ENCODE measurements at regions not wholly inside any gene's neighbourhood (a gene's known extent, or its start where the extent isn't known, plus 50 kb on each side); places are given as distances from the start of the nearest gene placed in this dataset.

DNA sequence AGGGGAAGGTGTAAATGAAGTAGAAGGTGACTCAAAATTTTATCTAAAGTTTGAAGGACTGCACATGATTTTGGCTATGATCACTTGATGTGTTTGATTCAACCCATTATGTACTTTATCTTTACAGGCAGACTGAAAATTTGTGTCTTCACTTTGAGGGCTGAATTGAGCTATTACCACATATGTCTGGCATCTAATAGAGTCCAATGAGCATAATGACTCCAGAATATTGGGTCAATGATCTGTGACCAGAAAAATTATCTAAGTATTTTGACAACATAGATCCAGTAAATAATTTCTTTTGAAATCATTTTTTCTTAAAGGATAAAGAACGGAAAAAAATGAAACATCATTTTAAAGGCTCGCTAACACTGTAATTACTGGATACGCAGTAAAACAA lies 2810.0 kb downstream of the PCDH9 start:
- 81% methylated on average over 3 of the region's 3 CpGs for WGBS
- no peak for TF ChIP-seq EGR1 (IDR thresholded peaks at IDR 0.05; ENCODE audit: low read depth in 2 of 2)
- TF ChIP-seq FOXA1 (IDR thresholded peaks at IDR 0.05) = no peak
- TF ChIP-seq RXRA (IDR thresholded peaks at IDR 0.05) = no peak
- TF ChIP-seq HNF4A (conservative IDR thresholded peaks at IDR 0.05) = no peak
- TF ChIP-seq REST (IDR thresholded peaks at IDR 0.05) = no peak
- no peak for TF ChIP-seq TAF1 (conservative IDR thresholded peaks at IDR 0.05)
- no peak for TF ChIP-seq FOXA2 (IDR thresholded peaks at IDR 0.05)
- H3K9me3 ChIP-seq (ENCODE audit: control insufficient read depth in 4 of 4, low read length in 3 of 4) = no peaks in the 10 kb centered on the region
- H3K4me3 ChIP-seq (ENCODE audit: low read depth in 1 of 3, low read length in 3 of 3) = no peak overlapping the region
- no peaks in the 10 kb centered on the region for H3K4me1 ChIP-seq (ENCODE audit: control insufficient read depth in 4 of 4, insufficient read depth in 4 of 4, low read length in 3 of 4)
- no peak for DNase-seq (ENCODE audit: low spot score)
- no peak overlapping the region for H3K27ac ChIP-seq (ENCODE audit: low read depth in 1 of 2, low read length in 2 of 2)
- no peaks in the 10 kb centered on the region for H3K27me3 ChIP-seq (ENCODE audit: control insufficient read depth in 4 of 4, insufficient read depth in 4 of 4, low read length in 3 of 4)
- H3K9ac ChIP-seq (ENCODE audit: low read depth in 1 of 2, low read length in 2 of 2) = no peak overlapping the region
- H3K36me3 ChIP-seq (ENCODE audit: control insufficient read depth in 4 of 4, insufficient read depth in 3 of 4, low read depth in 1 of 4, low read length in 3 of 4) = no peaks in the 10 kb centered on the region

DNA sequence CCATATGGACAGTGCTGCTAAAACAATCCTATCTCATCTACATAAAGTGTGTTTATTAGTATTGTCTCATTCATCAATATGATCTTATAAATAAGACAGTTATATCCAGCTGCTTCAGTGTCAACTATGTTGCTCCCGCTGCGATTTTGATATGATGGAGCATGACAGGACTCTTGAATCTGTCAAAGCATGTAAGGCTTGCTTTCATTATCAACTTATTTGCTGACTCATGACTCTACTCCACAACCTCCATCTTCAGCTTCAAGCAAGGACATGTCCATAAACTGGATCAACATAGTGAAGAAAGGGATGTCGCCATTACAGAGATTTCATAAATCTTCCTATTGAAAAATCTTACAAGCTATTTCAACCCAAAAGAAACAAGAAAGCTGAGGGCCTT lies 2812.6 kb downstream of the PCDH9 start:
- 85% methylated on average over 3 of the region's 3 CpGs for WGBS
- no peak for TF ChIP-seq JUND (IDR thresholded peaks at IDR 0.05)
- TF ChIP-seq SP1 (IDR thresholded peaks at IDR 0.05) = no peak
- no peak for TF ChIP-seq HNF4A (conservative IDR thresholded peaks at IDR 0.05)
- TF ChIP-seq NR2F2 (IDR thresholded peaks at IDR 0.05) = no peak
- no peak for TF ChIP-seq REST (IDR thresholded peaks at IDR 0.05)
- TF ChIP-seq EGR1 (IDR thresholded peaks at IDR 0.05; ENCODE audit: low read depth in 2 of 2) = no peak
- no peak for TF ChIP-seq RAD21 (IDR thresholded peaks at IDR 0.05)
- TF ChIP-seq ZBTB33 (IDR thresholded peaks at IDR 0.05) = no peak
- no peak for TF ChIP-seq FOXA1 (IDR thresholded peaks at IDR 0.05)
- no peak for TF ChIP-seq MAX (IDR thresholded peaks at IDR 0.05)
- TF ChIP-seq, protein P1, sequence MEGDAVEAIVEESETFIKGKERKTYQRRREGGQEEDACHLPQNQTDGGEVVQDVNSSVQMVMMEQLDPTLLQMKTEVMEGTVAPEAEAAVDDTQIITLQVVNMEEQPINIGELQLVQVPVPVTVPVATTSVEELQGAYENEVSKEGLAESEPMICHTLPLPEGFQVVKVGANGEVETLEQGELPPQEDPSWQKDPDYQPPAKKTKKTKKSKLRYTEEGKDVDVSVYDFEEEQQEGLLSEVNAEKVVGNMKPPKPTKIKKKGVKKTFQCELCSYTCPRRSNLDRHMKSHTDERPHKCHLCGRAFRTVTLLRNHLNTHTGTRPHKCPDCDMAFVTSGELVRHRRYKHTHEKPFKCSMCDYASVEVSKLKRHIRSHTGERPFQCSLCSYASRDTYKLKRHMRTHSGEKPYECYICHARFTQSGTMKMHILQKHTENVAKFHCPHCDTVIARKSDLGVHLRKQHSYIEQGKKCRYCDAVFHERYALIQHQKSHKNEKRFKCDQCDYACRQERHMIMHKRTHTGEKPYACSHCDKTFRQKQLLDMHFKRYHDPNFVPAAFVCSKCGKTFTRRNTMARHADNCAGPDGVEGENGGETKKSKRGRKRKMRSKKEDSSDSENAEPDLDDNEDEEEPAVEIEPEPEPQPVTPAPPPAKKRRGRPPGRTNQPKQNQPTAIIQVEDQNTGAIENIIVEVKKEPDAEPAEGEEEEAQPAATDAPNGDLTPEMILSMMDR (IDR thresholded peaks at IDR 0.05; ENCODE audit: low read depth, low read length, missing input control) = no peak
- TF ChIP-seq FOXA2 (IDR thresholded peaks at IDR 0.05) = no peak
- TF ChIP-seq HNF4G (IDR thresholded peaks at IDR 0.05) = no peak
- no peak for TF ChIP-seq GABPA (IDR thresholded peaks at IDR 0.05 in 1 of 2, conservative IDR thresholded peaks at IDR 0.05 in 1 of 2)
- no peak for TF ChIP-seq YY1 (IDR thresholded peaks at IDR 0.05)
- TF ChIP-seq TAF1 (conservative IDR thresholded peaks at IDR 0.05) = no peak
- TF ChIP-seq, protein P2, sequence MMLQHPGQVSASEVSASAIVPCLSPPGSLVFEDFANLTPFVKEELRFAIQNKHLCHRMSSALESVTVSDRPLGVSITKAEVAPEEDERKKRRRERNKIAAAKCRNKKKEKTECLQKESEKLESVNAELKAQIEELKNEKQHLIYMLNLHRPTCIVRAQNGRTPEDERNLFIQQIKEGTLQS (IDR thresholded peaks at IDR 0.05) = no peak

More for the DNA sequence above, 2812.6 kb downstream of the PCDH9 start:
- H3K4me3 ChIP-seq (ENCODE audit: low read depth in 1 of 3, low read length in 3 of 3) = no peak overlapping the region
- no peak overlapping the region for H3K9ac ChIP-seq (ENCODE audit: low read depth in 1 of 2, low read length in 2 of 2)
- H3K4me1 ChIP-seq (ENCODE audit: control insufficient read depth in 4 of 4, insufficient read depth in 4 of 4, low read length in 3 of 4) = no peaks in the 10 kb centered on the region
- H3K36me3 ChIP-seq (ENCODE audit: control insufficient read depth in 4 of 4, insufficient read depth in 3 of 4, low read depth in 1 of 4, low read length in 3 of 4) = no peaks in the 10 kb centered on the region
- no peak overlapping the region for H3K27ac ChIP-seq (ENCODE audit: low read depth in 1 of 2, low read length in 2 of 2)
- H3K9me3 ChIP-seq (ENCODE audit: control insufficient read depth in 4 of 4, low read length in 3 of 4) = no peaks in the 10 kb centered on the region
- no peaks in the 10 kb centered on the region for H3K27me3 ChIP-seq (ENCODE audit: control insufficient read depth in 4 of 4, insufficient read depth in 4 of 4, low read length in 3 of 4)
- no peak for DNase-seq (ENCODE audit: low spot score)

All from liver (tissue), 8 donors.